PC-3 (cell line): ENCODE measurements at regions not wholly inside any gene's neighbourhood (a gene's known extent, or its start where the extent isn't known, plus 50 kb on each side); places are given as distances from the start of the nearest gene placed in this dataset.

ENCODE experiments used
- ATAC-seq: fragments of 200-7000 bp; cut with Tn5 transposase; 2 replicates; pipeline ENCODE4 v1.9.1; 2020; ENCODE audit warnings: mild to moderate bottlenecking, moderate library complexity
- BruUV-seq: library from RNA; stranded (reverse); fragments of 400-500 nt; replicated peaks from 2 replicates; lab custom pipeline; 2021; lab: Mats Ljungman, UMichigan
- CTCF ChIA-PET: fragments of 300-600 bp; sonication (Branson Sonifier 250); formaldehyde crosslinking; loops from one replicate; lab custom pipeline; 2022; ENCODE audit warnings: antibody characterized with exemption; lab: Charles Lee
- POLR2A ChIA-PET: fragments of 300-600 bp; sonication (Branson Sonifier 250); formaldehyde crosslinking; loops from one replicate; lab custom pipeline; 2022; ENCODE audit warnings: antibody characterized with exemption; ENCODE audit not compliant: unreplicated experiment; lab: Charles Lee
- DNase-seq: peaks from one replicate; pipeline ENCODE4 v3.0.0-alpha.2; 2015
- H2AFZ ChIP-seq: fragments of 300-600 bp; sonication (generic); 2 replicates; pipeline ENCODE4 v1.6.0; 2016; ENCODE audit warnings: antibody characterized with exemption, low read length
- H3F3A ChIP-seq: fragments of 300-600 bp; sonication (generic); one replicate; pipeline ENCODE4 v1.6.0; 2017; ENCODE audit warnings: antibody characterized with exemption, low read length, control low read depth, mild to moderate bottlenecking; ENCODE audit not compliant: unreplicated experiment
- H3K27ac ChIP-seq: fragments of 300-600 bp; sonication (generic); 2 replicates; pipeline ENCODE4 v1.5.1; 2016; ENCODE audit warnings: mild to moderate bottlenecking, low read length
- H3K27me3 ChIP-seq: fragments of 300-600 bp; sonication (generic); 2 replicates; pipeline ENCODE4 v1.6.1; 2016; ENCODE audit warnings: low read length, mixed read lengths
- H3K36me3 ChIP-seq: fragments of 300-600 bp; sonication (generic); 2 replicates; pipeline ENCODE4 v1.6.1; 2016; ENCODE audit warnings: low read depth, mixed run types, low read length, mixed read lengths
- H3K4me1 ChIP-seq: fragments of 300-600 bp; sonication (generic); 2 replicates; pipeline ENCODE4 v1.5.1; 2016; ENCODE audit warnings: low read length; ENCODE audit not compliant: insufficient read depth
- H3K4me2 ChIP-seq: fragments of 300-600 bp; sonication (generic); 2 replicates; pipeline ENCODE4 v1.6.0; 2016; ENCODE audit warnings: low read length
- H3K4me3 ChIP-seq: fragments of 300-600 bp; sonication (generic); 2 replicates; pipeline ENCODE4 v1.5.1; 2016; ENCODE audit warnings: mild to moderate bottlenecking, low read length, mixed read lengths
- H3K79me2 ChIP-seq: fragments of 300-600 bp; sonication (generic); 2 replicates; pipeline ENCODE4 v1.6.1; 2017; ENCODE audit warnings: low read length, mixed read lengths
- H3K9ac ChIP-seq: fragments of 300-600 bp; sonication (generic); 2 replicates; pipeline ENCODE4 v1.6.0; 2016; ENCODE audit warnings: mild to moderate bottlenecking, low read length
- H3K9me2 ChIP-seq: fragments of 300-600 bp; sonication (generic); replicated peaks from 2 replicates; pipeline ENCODE4 v1.6.1; 2016; ENCODE audit warnings: mixed run types, low read length, mixed read lengths
- H3K9me3 ChIP-seq: fragments of 300-600 bp; sonication (generic); 2 replicates; pipeline ENCODE4 v1.6.1; 2016; ENCODE audit warnings: low read length, mixed read lengths
- H4K20me1 ChIP-seq: fragments of 300-600 bp; sonication (generic); 2 replicates; pipeline ENCODE4 v1.6.1; 2016; ENCODE audit warnings: low read length, mixed read lengths
- EZH2 ChIP-seq: fragments of 300-600 bp; sonication (generic); IDR thresholded peaks from one replicate; pipeline ENCODE4 v1.6.1; 2017; ENCODE audit warnings: antibody characterized with exemption, mild to moderate bottlenecking, low read length; ENCODE audit not compliant: unreplicated experiment
- EZH2phosphoT487 ChIP-seq: fragments of 300-600 bp; sonication (generic); IDR thresholded peaks from 2 replicates; pipeline ENCODE4 v1.6.1; 2018; ENCODE audit warnings: mild to moderate bottlenecking, antibody characterized with exemption, low read length, borderline replicate concordance
- intact Hi-C: fragments of 100-400 bp; cut with micrococcal nuclease; formaldehyde crosslinking; loops from 2 replicates; pipeline ENCODE4 v1.9.0; 2023
- TF ChIP-seq, protein P1 (sequence below): fragments of 300-600 bp; sonication (generic); conservative IDR thresholded peaks from 2 replicates; pipeline ENCODE4 v1.5.1; 2017; ENCODE audit warnings: antibody characterized with exemption, low read depth, mild to moderate bottlenecking, low read length

DNA sequence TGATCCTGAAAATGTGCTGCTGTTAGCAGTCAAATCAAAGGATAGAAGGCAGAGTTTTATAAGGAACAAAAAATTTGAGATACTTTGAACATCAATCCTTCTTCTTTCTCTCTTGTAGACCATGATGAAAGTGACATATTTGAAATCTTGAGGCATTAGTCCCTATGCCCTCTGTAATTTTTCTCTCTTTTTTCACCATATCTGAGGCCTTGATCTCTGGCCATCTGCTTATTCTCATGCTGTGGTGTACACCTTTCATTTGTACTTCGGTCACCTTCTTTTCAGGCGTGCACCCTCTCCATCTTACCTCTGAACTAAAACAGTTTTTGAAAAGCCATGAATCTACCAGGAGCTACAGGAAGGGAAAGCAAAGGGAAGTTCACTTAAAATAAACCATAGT is 420.9 kb downstream of the C12orf50 start:
- Histone ChIP-seq H2AFZ (no peak overlapping the region), H3K36me3 (no peaks in the 10 kb centered on the region), H3K9me3 (no peaks in the 10 kb centered on the region), H3K9ac (no peak overlapping the region), H3K9me2 (no peaks in the 10 kb centered on the region), H4K20me1 (no peaks in the 10 kb centered on the region), H3K79me2 (no peaks in the 10 kb centered on the region), H3K27me3 (no peaks in the 10 kb centered on the region), H3K27ac (no peak overlapping the region), H3F3A (no peaks in the 10 kb centered on the region), H3K4me1 (no peaks in the 10 kb centered on the region), H3K4me3 (no peak overlapping the region), H3K4me2 (no peak overlapping the region)
- TF ChIP-seq, protein P1, sequence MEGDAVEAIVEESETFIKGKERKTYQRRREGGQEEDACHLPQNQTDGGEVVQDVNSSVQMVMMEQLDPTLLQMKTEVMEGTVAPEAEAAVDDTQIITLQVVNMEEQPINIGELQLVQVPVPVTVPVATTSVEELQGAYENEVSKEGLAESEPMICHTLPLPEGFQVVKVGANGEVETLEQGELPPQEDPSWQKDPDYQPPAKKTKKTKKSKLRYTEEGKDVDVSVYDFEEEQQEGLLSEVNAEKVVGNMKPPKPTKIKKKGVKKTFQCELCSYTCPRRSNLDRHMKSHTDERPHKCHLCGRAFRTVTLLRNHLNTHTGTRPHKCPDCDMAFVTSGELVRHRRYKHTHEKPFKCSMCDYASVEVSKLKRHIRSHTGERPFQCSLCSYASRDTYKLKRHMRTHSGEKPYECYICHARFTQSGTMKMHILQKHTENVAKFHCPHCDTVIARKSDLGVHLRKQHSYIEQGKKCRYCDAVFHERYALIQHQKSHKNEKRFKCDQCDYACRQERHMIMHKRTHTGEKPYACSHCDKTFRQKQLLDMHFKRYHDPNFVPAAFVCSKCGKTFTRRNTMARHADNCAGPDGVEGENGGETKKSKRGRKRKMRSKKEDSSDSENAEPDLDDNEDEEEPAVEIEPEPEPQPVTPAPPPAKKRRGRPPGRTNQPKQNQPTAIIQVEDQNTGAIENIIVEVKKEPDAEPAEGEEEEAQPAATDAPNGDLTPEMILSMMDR = no peak
- TF ChIP-seq EZH2 (no peak), EZH2phosphoT487 (no peak)
- no peak for ATAC-seq
- ChIA-PET POLR2A (no interaction called here), CTCF (no interaction called here)
- BruUV-seq = no TSS peak
- intact Hi-C loops = no loop called here
- DNase-seq = no peak

DNA sequence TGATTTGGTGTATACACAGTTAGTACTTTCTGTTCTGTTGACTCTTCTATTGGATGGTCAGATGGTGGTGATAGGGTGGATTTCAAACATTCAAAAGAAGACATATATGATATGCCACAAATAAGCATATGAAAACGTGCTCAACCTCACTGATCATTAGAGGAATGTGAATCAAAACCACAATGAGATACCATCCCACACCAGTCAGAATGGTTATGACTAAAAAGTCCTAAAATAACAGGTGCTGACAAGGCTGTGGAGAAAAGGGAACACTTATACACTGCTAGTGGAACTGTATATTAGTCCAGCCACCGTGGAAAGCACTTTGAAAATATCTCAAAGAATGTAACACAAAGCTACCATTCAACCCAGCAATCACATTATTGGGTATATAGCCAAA is 425.5 kb downstream of the C12orf50 start:
- H3K9me2 ChIP-seq = no peaks in the 10 kb centered on the region
- ChIA-PET POLR2A (no interaction called here), CTCF (no interaction called here)
- no peaks in the 10 kb centered on the region for H3K9me3 ChIP-seq
- BruUV-seq = no TSS peak
- no peaks in the 10 kb centered on the region for H3K36me3 ChIP-seq
- H3F3A ChIP-seq = no peaks in the 10 kb centered on the region
- H4K20me1 ChIP-seq = no peaks in the 10 kb centered on the region
- H3K9ac ChIP-seq = no peak overlapping the region
- H3K4me3 ChIP-seq = no peak overlapping the region
- H3K27me3 ChIP-seq = no peaks in the 10 kb centered on the region
- H3K4me2 ChIP-seq = no peak overlapping the region
- ATAC-seq (no peak), DNase-seq (no peak)
- TF ChIP-seq, protein P1 = no peak
- TF ChIP-seq EZH2phosphoT487 (no peak), EZH2 (no peak)
- H2AFZ ChIP-seq = no peak overlapping the region
- no peaks in the 10 kb centered on the region for H3K79me2 ChIP-seq
- intact Hi-C loops = no loop called here
- H3K27ac ChIP-seq = no peak overlapping the region
- no peaks in the 10 kb centered on the region for H3K4me1 ChIP-seq

DNA sequence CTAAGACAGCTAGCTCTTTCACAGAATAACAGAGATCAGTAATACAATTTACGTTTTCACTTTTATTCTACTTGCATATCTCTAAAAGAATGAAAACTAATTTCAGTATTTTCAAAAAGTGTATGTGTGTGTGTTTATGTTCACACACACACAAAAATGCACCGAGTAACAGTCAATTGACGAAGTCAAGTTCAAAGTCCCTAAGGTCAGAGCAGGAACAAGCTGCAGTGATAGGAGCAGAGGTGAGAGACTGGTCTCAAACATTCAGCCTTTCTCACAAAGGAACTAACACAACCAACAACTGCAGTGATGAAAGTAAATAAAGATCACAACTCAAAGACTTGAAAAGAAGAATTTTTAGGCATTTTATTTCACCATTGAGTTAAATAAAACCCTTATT is 429.7 kb downstream of the C12orf50 start:
- no peaks in the 10 kb centered on the region for H3K36me3 ChIP-seq
- H4K20me1 ChIP-seq = no peaks in the 10 kb centered on the region
- no peak overlapping the region for H3K4me2 ChIP-seq
- TF ChIP-seq EZH2phosphoT487 = no peak
- TF ChIP-seq, protein P1 = no peak
- no peak for TF ChIP-seq EZH2
- H3K9me3 ChIP-seq = no peaks in the 10 kb centered on the region
- H3F3A ChIP-seq = no peaks in the 10 kb centered on the region
- no peaks in the 10 kb centered on the region for H3K79me2 ChIP-seq
- no peak overlapping the region for H3K9ac ChIP-seq
- H3K4me1 ChIP-seq = no peaks in the 10 kb centered on the region
- intact Hi-C loops = no loop called here
- H3K27ac ChIP-seq = no peak overlapping the region
- no peak overlapping the region for H3K4me3 ChIP-seq
- ATAC-seq = no peak
- no peaks in the 10 kb centered on the region for H3K27me3 ChIP-seq
- BruUV-seq = no TSS peak
- DNase-seq = no peak
- POLR2A ChIA-PET = no interaction called here
- CTCF ChIA-PET = no interaction called here
- H3K9me2 ChIP-seq = no peaks in the 10 kb centered on the region
- H2AFZ ChIP-seq = no peak overlapping the region
